HG02678 (cell line): ENCODE measurements at regions not wholly inside any gene's neighbourhood (a gene's known extent, or its start where the extent isn't known, plus 50 kb on each side); places are given as distances from the start of the nearest gene placed in this dataset.

Experiments used
- ATAC-seq: cut with Tn5 transposase; IDR thresholded peaks from one replicate; pipeline ENCODE4 v1.9.1; 2021; ENCODE audit warnings: mild to moderate bottlenecking, moderate library complexity; ENCODE audit not compliant: unreplicated experiment

- ATAC-seq = no peak
These were observed 90.0 kb downstream of the FGF18 start for GRCh38 chr5:171509467-171509866.

DNA sequence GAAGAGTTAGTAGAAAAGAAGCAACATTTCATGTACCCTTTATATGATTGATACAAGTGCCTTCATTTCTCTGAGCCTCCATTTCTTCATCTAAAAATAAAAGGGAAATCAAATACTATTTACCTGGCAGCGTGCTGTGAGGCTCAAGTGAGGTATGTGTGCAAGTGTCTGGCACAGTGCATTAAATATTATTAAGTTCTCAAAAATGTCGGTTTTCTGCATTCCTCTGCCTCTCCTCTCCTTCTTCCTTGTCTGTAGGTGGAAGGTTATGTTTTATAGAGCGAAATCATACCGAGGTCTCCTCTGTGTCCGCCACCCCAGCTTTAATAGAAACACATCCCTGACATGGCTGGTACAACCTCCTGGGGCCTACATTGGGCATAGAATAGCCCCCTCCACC is 93.0 kb downstream of the FGF18 start:
- ATAC-seq = no peak

- ATAC-seq = no peak
These were observed 94.1 kb downstream of the FGF18 start for GRCh38 chr5:171513591-171513990.

DNA sequence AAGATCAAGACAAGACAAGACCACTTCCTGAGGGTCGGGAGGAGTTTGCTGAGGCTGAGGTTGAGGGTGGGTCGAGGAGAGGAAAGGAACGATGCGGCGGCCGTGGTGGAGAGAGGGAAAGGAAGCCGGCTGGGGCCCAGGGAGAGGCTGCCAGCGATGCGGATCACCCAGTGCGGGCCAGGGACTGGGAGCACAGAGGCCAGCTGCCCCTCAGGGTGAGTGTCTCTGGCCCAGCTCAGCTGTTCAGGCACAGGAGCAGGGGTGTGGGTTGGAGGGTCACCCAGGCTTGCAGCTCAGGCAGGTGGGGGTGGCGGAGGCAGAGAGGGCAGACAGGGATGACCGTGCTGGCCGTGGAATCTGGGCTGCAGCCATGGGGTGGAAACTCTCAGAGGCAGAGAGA is 99.5 kb downstream of the FGF18 start:
- no peak for ATAC-seq

GRCh38 chr5:171520300-171521174 is 101.1 kb downstream of the FGF18 start:
- ATAC-seq = no peak

DNA sequence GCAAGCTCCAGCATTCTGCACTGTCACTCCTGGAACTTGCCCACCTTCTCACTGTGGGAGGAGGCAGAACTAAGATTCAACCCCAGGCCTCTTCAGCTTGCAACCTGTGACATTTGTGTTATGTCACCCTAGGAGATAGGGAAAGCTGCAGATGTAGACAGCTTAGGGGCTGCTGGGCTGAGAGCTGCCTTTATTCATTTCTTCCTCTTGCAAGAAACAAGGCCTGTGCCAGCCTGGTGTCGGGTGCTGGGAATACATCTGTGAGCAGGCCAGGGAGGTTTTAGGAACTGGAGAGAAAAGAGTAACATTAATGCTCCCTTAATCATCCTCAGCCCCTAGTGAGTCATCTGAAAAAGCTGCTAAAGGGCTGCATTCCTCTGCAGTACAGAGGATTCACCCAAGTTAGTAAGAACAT is 101.8 kb downstream of the FGF18 start:
- no peak for ATAC-seq

- no peak for ATAC-seq
These were observed 102.2 kb downstream of the FGF18 start for GRCh38 chr5:171521679-171522078.

- no peak for ATAC-seq
These were observed 104.3 kb downstream of the FGF18 start for GRCh38 chr5:171523781-171524180.

DNA sequence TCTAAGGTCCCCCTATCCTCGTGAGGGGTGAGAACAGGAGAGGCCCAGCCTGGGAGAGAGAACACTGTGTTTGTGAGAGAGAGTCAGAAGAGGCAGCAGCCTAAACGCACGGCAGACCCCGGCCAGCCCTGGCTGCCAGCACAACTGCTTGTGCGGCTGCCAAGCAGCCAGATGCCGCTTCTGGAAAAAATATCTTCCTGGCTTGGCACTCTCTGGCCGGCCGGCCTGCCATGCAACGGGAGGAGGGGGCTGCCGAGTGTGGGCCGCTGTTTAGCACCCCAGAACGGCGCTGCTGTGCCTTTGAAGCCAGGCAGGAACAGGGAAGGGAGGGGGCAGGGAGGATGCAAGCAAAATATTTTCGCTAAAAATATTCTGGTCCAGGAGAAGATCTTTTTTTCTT is 105.0 kb downstream of the FGF18 start:
- no peak for ATAC-seq

GRCh38 chr5:171525085-171525484 is 105.6 kb downstream of the FGF18 start:
- no peak for ATAC-seq

- no peak for ATAC-seq
These were observed 108.6 kb downstream of the FGF18 start for GRCh38 chr5:171528036-171528435.

GRCh38 chr5:171528865-171529614 is 109.6 kb downstream of the FGF18 start:
- no peak for ATAC-seq

DNA sequence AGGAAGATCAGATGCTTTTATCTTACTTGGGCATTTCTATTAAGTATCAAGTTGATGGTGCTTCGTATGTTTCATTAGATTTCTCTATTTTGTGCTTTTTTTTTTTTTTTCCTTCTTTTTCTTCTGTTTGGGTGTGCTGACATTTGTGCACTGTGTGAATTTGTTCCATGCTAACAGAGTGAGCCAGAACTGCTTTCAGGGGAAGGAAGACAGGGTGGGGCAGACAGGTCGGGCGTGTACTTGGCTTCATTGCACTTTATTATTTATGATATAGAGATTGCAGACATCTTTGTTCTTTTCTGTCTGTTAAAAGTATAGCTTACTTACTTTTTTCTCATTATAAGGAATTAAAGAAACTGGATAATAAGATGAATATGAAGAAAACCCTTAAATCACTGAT is 112.2 kb downstream of the FGF18 start:
- no peak for ATAC-seq

DNA sequence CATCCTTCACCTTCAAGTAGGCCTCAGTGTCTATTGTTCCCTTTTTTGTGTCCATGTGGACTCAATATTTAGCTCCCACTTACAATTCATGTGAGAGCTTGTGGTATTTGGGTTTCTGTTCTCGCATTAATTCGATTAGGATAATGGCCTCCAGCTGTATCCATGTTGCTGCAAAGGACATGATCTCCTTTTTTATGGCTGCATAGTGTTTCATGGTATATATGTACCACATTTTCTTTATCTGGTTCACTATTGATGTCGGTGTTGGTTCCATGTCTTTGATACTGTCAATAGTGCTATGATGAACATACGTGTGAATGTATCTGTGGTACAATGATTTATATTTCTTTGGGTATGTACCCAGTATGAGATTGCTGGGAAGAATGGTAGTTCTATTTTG is 113.7 kb downstream of the FGF18 start:
- ATAC-seq = no peak

- ATAC-seq = no peak
These were observed 114.8 kb downstream of the FGF18 start for GRCh38 chr5:171534043-171534895.

DNA sequence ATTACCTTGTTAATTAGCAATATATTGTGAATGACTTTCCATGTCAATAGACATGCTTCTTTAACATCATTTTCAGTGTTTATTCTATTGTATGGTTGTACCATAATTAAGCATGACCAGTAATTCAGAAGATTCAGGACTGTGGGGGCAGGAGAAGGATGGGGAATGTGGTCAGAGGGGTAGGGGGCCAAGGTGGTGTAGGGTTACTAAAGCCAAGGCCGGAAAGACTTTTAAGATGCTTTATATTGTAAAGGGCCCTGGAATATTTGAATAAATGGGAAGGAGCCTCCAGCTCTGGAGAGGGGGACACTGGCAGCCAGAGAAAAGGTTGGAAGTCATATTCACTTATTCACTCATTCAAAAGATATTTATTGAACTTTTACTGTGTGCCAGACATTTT is 115.7 kb downstream of the FGF18 start:
- ATAC-seq = no peak

DNA sequence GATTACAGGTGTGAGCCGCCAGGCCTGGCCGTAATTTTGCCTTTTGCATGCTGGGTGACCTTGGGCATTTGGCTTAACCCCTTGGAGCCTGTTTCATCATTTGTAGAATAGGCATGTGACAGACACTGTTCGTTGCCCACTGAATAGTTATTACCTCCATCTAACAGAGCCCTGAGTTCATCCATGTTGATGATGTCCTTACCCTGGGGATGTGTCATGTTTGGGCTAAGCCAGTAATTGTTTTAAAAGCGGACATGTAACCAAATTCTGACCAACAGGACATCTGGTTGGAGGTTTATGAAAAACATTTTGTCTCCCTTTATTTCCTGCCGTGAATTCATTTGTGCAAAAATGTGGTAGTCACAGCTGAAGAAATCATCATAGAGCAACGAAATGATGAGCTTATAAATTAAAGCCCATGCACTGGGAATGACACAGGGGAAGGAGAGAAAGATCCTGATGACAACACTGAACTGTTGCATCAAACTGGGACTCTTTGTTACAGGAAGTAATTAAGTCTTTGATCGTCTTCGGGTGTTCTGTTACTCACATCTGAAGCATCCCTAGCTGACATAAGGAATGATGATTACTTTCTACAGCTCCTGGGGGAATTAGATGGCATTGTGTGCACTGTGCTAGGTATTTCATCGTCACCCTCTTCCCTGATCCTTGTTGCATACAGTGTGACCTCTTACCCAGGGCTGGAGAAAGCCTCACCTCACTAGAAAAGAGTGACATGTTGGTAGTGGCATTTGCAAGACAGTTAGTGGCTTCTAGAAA is 117.8 kb downstream of the FGF18 start:
- no peak for ATAC-seq

DNA sequence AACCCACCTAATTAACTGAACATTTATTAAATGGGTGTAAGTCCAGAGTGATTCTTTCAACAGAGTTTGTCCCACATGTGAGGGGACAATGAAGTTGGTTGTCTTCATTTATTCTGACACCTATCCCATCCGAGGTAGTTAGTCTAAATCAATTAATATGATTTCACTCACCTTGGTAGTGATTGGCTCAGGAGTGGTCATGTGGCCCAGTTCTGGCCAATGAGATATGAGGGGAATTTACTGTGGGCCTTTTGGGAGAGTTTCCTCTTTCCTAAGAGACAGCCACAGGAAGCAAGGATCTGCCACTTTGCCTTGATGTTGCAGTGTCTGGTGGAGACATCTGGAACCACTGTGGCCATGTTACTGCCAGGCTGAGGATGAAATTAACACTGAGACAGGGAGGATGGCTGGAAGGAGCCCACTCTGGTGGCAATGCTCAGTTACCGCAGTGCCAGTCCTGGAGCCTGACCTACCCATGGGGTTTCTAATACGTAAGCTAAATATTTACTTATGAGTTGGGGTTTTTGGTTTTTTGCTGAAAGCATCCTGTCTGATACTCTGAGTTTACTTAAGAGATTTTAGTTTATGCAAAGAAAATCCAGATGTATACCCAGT is 118.6 kb downstream of the FGF18 start:
- no peak for ATAC-seq

GRCh38 chr5:171538681-171539080 is 119.2 kb downstream of the FGF18 start:
- ATAC-seq = no peak

- no peak for ATAC-seq
These were observed 121.4 kb downstream of the FGF18 start for GRCh38 chr5:171540865-171541264.
